SK-N-SH treated with all-trans-retinoic acid at 6 μM for 48 hours (cell line): ENCODE measurements at regions not wholly inside any gene's neighbourhood (a gene's known extent, or its start where the extent isn't known, plus 50 kb on each side); places are given as distances from the start of the nearest gene placed in this dataset.

Experiments used
- BACH2 ChIP-seq: fragments of 250-450 bp; sonication (Bioruptor Pico); IDR thresholded peaks from 2 replicates; pipeline ENCODE4 v1.9.0; 2021; ENCODE audit warnings: mild to moderate bottlenecking, borderline replicate concordance
- CSDC2 ChIP-seq: fragments of 250-450 bp; sonication (Bioruptor Pico); IDR thresholded peaks from 2 replicates; pipeline ENCODE4 v1.5.0; 2020; ENCODE audit warnings: mild to moderate bottlenecking, moderate library complexity
- CSRNP3 ChIP-seq: fragments of 250-450 bp; sonication (Bioruptor Pico); IDR thresholded peaks from 2 replicates; pipeline ENCODE4 v1.5.1; 2021; ENCODE audit warnings: mild to moderate bottlenecking, moderate library complexity
- ISL1 ChIP-seq: fragments of 250-450 bp; sonication (Bioruptor Pico); IDR thresholded peaks from 2 replicates; pipeline ENCODE4 v2.1.2; 2022; ENCODE audit warnings: mild to moderate bottlenecking, moderate library complexity
- PATZ1 ChIP-seq: fragments of 250-450 bp; sonication (Bioruptor Pico); IDR thresholded peaks from 2 replicates; pipeline ENCODE4 v1.8.0; 2020; ENCODE audit warnings: mild to moderate bottlenecking, moderate library complexity, borderline replicate concordance
- TCF4 ChIP-seq: fragments of 250-450 bp; sonication (Bioruptor Pico); IDR thresholded peaks from 2 replicates; pipeline ENCODE4 v1.8.0; 2021; ENCODE audit warnings: mild to moderate bottlenecking, moderate library complexity, borderline replicate concordance
- TOX ChIP-seq: fragments of 250-450 bp; sonication (Bioruptor Pico); IDR thresholded peaks from 2 replicates; pipeline ENCODE4 v1.8.0; 2021; ENCODE audit warnings: mild to moderate bottlenecking, moderate library complexity, borderline replicate concordance
- ZC3H10 ChIP-seq: fragments of 250-450 bp; sonication (Bioruptor Pico); IDR thresholded peaks from 2 replicates; pipeline ENCODE4 v1.5.1; 2021; ENCODE audit warnings: mild to moderate bottlenecking, moderate library complexity
- ZFP3 ChIP-seq: fragments of 250-450 bp; sonication (Bioruptor Pico); IDR thresholded peaks from 2 replicates; pipeline ENCODE4 v1.5.0; 2020; ENCODE audit warnings: mild to moderate bottlenecking, moderate library complexity
- ZFP30 ChIP-seq: fragments of 450-650 bp; formaldehyde crosslinking; IDR thresholded peaks from 2 replicates; pipeline ENCODE4 v1.5.0; 2022; ENCODE audit warnings: mild to moderate bottlenecking, moderate library complexity
- ZNF565 ChIP-seq: fragments of 450-650 bp; formaldehyde crosslinking; conservative IDR thresholded peaks from 2 replicates; pipeline ENCODE4 v1.5.0; 2020; ENCODE audit warnings: low read depth, mild to moderate bottlenecking, moderate library complexity
- ZNF70 ChIP-seq: fragments of 450-650 bp; formaldehyde crosslinking; IDR thresholded peaks from 2 replicates; pipeline ENCODE4 v1.5.0; 2020; ENCODE audit warnings: mild to moderate bottlenecking, moderate library complexity
- ZNF8 ChIP-seq: fragments of 450-650 bp; formaldehyde crosslinking; IDR thresholded peaks from 2 replicates; pipeline ENCODE4 v1.5.0; 2020; ENCODE audit warnings: mild to moderate bottlenecking, moderate library complexity
- TF ChIP-seq, protein P1 (sequence below): fragments of 250-450 bp; sonication (Bioruptor Pico); IDR thresholded peaks from 2 replicates; pipeline ENCODE4 v1.8.0; 2021; ENCODE audit warnings: low read depth, mild to moderate bottlenecking, moderate library complexity, borderline replicate concordance

GRCh38 chr3:18295171-18295920, 129.8 kb downstream of the SATB1 start:
- TF ChIP-seq ZNF565 (CRISPR knock-in tag) (no peak), ZC3H10 (CRISPR knock-in tag) (no peak), BACH2 (CRISPR knock-in tag) (no peak), CSRNP3 (CRISPR knock-in tag) (no peak), TCF4 (CRISPR knock-in tag) (no peak), ZFP30 (CRISPR knock-in tag) (no peak), ZNF70 (CRISPR knock-in tag) (no peak), PATZ1 (CRISPR knock-in tag) (no peak), ISL1 (CRISPR knock-in tag) (no peak), CSDC2 (CRISPR knock-in tag) (no peak), TOX (CRISPR knock-in tag) (no peak), ZFP3 (CRISPR knock-in tag) (no peak), ZNF8 (CRISPR knock-in tag) (no peak)
- TF ChIP-seq, protein P1, sequence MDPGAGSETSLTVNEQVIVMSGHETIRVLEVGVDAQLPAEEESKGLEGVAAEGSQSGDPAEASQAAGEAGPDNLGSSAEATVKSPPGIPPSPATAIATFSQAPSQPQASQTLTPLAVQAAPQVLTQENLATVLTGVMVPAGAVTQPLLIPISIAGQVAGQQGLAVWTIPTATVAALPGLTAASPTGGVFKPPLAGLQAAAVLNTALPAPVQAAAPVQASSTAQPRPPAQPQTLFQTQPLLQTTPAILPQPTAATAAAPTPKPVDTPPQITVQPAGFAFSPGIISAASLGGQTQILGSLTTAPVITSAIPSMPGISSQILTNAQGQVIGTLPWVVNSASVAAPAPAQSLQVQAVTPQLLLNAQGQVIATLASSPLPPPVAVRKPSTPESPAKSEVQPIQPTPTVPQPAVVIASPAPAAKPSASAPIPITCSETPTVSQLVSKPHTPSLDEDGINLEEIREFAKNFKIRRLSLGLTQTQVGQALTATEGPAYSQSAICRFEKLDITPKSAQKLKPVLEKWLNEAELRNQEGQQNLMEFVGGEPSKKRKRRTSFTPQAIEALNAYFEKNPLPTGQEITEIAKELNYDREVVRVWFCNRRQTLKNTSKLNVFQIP (CRISPR knock-in tag), result no peak
